GM23338 (cell line): ENCODE measurements at regions not wholly inside any gene's neighbourhood (a gene's known extent, or its start where the extent isn't known, plus 50 kb on each side); places are given as distances from the start of the nearest gene placed in this dataset.

Experiments
- ATAC-seq: fragments of 200-7000 bp; cut with Tn5 transposase; 3 replicates; pipeline ENCODE4 v1.9.1; 2020
- DNase-seq: peaks from one replicate; pipeline ENCODE4 v3.0.0-alpha.2; 2015; ENCODE audit warnings: low spot score
- H2AFZ ChIP-seq: fragments of 200-600 bp; sonication (generic); 2 replicates; pipeline ENCODE4 v1.8.0; 2016; ENCODE audit warnings: antibody characterized with exemption, mild to moderate bottlenecking, moderate library complexity
- H3F3A ChIP-seq: fragments of 200-600 bp; sonication (generic); replicated peaks from 2 replicates; pipeline ENCODE4 v1.8.0; 2017; ENCODE audit warnings: antibody characterized with exemption, mixed run types, low read depth
- H3K27ac ChIP-seq: fragments of 200-600 bp; sonication (generic); 2 replicates; pipeline ENCODE4 v1.6.1; 2016; ENCODE audit warnings: low read depth
- H3K27me3 ChIP-seq: fragments of 200-600 bp; sonication (generic); 2 replicates; pipeline ENCODE4 v1.8.0; 2016; ENCODE audit warnings: mild to moderate bottlenecking, mixed run types, moderate library complexity; ENCODE audit not compliant: insufficient read depth
- H3K36me3 ChIP-seq: fragments of 200-600 bp; sonication (generic); 2 replicates; pipeline ENCODE4 v1.8.0; 2016; ENCODE audit warnings: mild to moderate bottlenecking; ENCODE audit not compliant: insufficient read depth
- H3K4me1 ChIP-seq: fragments of 200-600 bp; sonication (generic); 2 replicates; pipeline ENCODE4 v1.8.0; 2016; ENCODE audit warnings: mild to moderate bottlenecking, moderate library complexity; ENCODE audit not compliant: insufficient read depth
- H3K4me2 ChIP-seq: fragments of 200-600 bp; sonication (generic); 2 replicates; pipeline ENCODE4 v1.7.1; 2017; ENCODE audit warnings: mixed run types
- H3K4me3 ChIP-seq: fragments of 200-600 bp; sonication (generic); 2 replicates; pipeline ENCODE4 v1.6.1; 2016; ENCODE audit warnings: mixed run types
- H3K79me2 ChIP-seq: fragments of 200-600 bp; sonication (generic); replicated peaks from 2 replicates; pipeline ENCODE4 v1.8.0; 2017; ENCODE audit warnings: mild to moderate bottlenecking; ENCODE audit not compliant: insufficient read depth
- H3K9me2 ChIP-seq: fragments of 200-600 bp; sonication (generic); 2 replicates; pipeline ENCODE4 v1.8.0; 2017; ENCODE audit not compliant: insufficient read depth
- H4K20me1 ChIP-seq: fragments of 200-600 bp; sonication (generic); replicated peaks from 2 replicates; pipeline ENCODE4 v1.8.0; 2017; ENCODE audit warnings: mild to moderate bottlenecking; ENCODE audit not compliant: insufficient read depth
- H3K27ac Mint-ChIP-seq: 2 replicates; pipeline ENCODE4 v1.8.0; 2020; ENCODE audit warnings: inconsistent platforms, mild to moderate bottlenecking, moderate library complexity, mixed read lengths
- H3K27me3 Mint-ChIP-seq: 3 replicates; pipeline ENCODE4 v1.8.0; 2022; ENCODE audit warnings: low read depth, mild to moderate bottlenecking, moderate library complexity, mixed read lengths, inconsistent platforms; ENCODE audit not compliant: insufficient read depth, poor library complexity
- H3K36me3 Mint-ChIP-seq: 3 replicates; pipeline ENCODE4 v1.8.0; 2021; ENCODE audit warnings: low read depth, mild to moderate bottlenecking, inconsistent platforms, moderate library complexity, mixed read lengths
- H3K4me1 Mint-ChIP-seq: 3 replicates; pipeline ENCODE4 v1.8.0; 2020; ENCODE audit warnings: mild to moderate bottlenecking, inconsistent platforms, mixed read lengths
- H3K4me3 Mint-ChIP-seq: 3 replicates; pipeline ENCODE4 v1.8.0; 2021; ENCODE audit warnings: moderate library complexity, mild to moderate bottlenecking, inconsistent platforms, mixed read lengths
- H3K9me3 Mint-ChIP-seq: 3 replicates; pipeline ENCODE4 v1.8.0; 2020; ENCODE audit warnings: moderate library complexity, mild to moderate bottlenecking, inconsistent platforms, mixed read lengths
- ETS1 ChIP-seq: IDR thresholded peaks from 2 replicates; pipeline ENCODE4 v1.6.1; 2016; ENCODE audit warnings: antibody characterized with exemption
- EZH2 ChIP-seq: fragments of 200-600 bp; sonication (generic); IDR thresholded peaks from one replicate; pipeline ENCODE4 v1.8.0; 2017; ENCODE audit warnings: antibody characterized with exemption, mild to moderate bottlenecking, low read depth; ENCODE audit not compliant: unreplicated experiment
- POLR2AphosphoS5 ChIP-seq: IDR thresholded peaks from 2 replicates; pipeline ENCODE4 v1.6.1; 2016; ENCODE audit warnings: antibody characterized with exemption, low read depth
- REST ChIP-seq: IDR thresholded peaks from one replicate; pipeline ENCODE4 v1.6.1; 2018; ENCODE audit warnings: antibody characterized with exemption; ENCODE audit not compliant: unreplicated experiment
- STAT1 ChIP-seq: IDR thresholded peaks from one replicate; pipeline ENCODE4 v1.6.1; 2016; ENCODE audit warnings: antibody characterized with exemption; ENCODE audit not compliant: unreplicated experiment
- ZNF114 ChIP-seq: fragments of 250-450 bp; sonication (Bioruptor Pico); IDR thresholded peaks from 2 replicates; pipeline ENCODE4 v1.5.0; 2020; ENCODE audit warnings: mild to moderate bottlenecking, moderate library complexity
- TF ChIP-seq, protein P1 (sequence below): fragments of 250-450 bp; sonication (Bioruptor Pico); IDR thresholded peaks from 2 replicates; pipeline ENCODE4 v1.5.0; 2020; ENCODE audit warnings: mild to moderate bottlenecking, moderate library complexity

DNA sequence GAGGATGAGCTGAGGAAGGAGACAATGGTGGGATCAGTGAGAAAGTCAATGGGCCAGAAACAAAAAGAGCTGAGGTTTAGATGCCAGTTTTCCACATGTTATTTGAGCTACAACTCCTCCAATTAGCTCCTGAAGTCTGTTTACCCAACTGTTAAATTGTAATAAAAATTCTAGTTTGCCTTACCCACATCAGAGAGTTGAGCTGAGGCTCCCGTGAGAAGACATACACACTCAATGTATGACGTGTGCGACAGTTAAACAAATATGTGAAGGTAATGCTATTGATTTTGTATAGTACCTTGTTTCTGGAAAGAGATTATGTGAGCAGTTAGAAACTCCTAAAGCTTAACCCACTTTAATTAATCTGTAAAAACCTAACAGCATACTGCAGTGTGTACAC is 318.1 kb upstream of the GRM7 start:
- H3K4me3 ChIP-seq, result no peak overlapping the region
- H3K27me3 ChIP-seq, result no peaks in the 10 kb centered on the region
- H3K4me1 Mint-ChIP-seq, result no peaks in the 10 kb centered on the region; the same call in 2 of the 3 replicates
- no peak overlapping the region for H3K4me3 Mint-ChIP-seq
- H3K4me2 ChIP-seq, result no peak overlapping the region
- H3K9me2 ChIP-seq, result no peaks in the 10 kb centered on the region
- DNase-seq (no peak), ATAC-seq (no peak)
- H2AFZ ChIP-seq, result no peak overlapping the region
- H3K79me2 ChIP-seq, result no peaks in the 10 kb centered on the region
- peaks cover 63% of the 10 kb centered on the region for H3K36me3 Mint-ChIP-seq
- H3K9me3 Mint-ChIP-seq, result peaks cover 81% of the 10 kb centered on the region
- H3K36me3 ChIP-seq, result peaks cover 5% of the 10 kb centered on the region; the same call in 1 of the 2 replicates
- TF ChIP-seq EZH2, result no peak
- no peak for TF ChIP-seq STAT1
- TF ChIP-seq POLR2AphosphoS5, result no peak
- no peak for TF ChIP-seq ZNF114
- TF ChIP-seq, protein P1, sequence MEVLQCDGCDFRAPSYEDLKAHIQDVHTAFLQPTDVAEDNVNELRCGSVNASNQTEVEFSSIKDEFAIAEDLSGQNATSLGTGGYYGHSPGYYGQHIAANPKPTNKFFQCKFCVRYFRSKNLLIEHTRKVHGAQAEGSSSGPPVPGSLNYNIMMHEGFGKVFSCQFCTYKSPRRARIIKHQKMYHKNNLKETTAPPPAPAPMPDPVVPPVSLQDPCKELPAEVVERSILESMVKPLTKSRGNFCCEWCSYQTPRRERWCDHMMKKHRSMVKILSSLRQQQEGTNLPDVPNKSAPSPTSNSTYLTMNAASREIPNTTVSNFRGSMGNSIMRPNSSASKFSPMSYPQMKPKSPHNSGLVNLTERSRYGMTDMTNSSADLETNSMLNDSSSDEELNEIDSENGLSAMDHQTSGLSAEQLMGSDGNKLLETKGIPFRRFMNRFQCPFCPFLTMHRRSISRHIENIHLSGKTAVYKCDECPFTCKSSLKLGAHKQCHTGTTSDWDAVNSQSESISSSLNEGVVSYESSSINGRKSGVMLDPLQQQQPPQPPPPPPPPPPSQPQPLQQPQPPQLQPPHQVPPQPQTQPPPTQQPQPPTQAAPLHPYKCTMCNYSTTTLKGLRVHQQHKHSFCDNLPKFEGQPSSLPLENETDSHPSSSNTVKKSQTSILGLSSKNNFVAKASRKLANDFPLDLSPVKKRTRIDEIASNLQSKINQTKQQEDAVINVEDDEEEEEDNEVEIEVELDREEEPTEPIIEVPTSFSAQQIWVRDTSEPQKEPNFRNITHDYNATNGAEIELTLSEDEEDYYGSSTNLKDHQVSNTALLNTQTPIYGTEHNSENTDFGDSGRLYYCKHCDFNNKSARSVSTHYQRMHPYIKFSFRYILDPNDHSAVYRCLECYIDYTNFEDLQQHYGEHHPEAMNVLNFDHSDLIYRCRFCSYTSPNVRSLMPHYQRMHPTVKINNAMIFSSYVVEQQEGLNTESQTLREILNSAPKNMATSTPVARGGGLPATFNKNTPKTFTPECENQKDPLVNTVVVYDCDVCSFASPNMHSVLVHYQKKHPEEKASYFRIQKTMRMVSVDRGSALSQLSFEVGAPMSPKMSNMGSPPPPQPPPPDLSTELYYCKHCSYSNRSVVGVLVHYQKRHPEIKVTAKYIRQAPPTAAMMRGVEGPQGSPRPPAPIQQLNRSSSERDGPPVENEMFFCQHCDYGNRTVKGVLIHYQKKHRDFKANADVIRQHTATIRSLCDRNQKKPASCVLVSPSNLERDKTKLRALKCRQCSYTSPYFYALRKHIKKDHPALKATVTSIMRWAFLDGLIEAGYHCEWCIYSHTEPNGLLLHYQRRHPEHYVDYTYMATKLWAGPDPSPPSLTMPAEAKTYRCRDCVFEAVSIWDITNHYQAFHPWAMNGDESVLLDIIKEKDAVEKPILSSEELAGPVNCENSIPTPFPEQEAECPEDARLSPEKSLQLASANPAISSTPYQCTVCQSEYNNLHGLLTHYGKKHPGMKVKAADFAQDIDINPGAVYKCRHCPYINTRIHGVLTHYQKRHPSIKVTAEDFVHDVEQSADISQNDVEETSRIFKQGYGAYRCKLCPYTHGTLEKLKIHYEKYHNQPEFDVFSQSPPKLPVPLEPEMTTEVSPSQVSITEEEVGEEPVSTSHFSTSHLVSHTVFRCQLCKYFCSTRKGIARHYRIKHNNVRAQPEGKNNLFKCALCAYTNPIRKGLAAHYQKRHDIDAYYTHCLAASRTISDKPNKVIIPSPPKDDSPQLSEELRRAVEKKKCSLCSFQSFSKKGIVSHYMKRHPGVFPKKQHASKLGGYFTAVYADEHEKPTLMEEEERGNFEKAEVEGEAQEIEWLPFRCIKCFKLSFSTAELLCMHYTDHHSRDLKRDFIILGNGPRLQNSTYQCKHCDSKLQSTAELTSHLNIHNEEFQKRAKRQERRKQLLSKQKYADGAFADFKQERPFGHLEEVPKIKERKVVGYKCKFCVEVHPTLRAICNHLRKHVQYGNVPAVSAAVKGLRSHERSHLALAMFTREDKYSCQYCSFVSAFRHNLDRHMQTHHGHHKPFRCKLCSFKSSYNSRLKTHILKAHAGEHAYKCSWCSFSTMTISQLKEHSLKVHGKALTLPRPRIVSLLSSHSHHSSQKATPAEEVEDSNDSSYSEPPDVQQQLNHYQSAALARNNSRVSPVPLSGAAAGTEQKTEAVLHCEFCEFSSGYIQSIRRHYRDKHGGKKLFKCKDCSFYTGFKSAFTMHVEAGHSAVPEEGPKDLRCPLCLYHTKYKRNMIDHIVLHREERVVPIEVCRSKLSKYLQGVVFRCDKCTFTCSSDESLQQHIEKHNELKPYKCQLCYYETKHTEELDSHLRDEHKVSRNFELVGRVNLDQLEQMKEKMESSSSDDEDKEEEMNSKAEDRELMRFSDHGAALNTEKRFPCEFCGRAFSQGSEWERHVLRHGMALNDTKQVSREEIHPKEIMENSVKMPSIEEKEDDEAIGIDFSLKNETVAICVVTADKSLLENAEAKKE (CRISPR knock-in tag), result no peak
- TF ChIP-seq ETS1, result no peak
- no peak for TF ChIP-seq REST
- no peak overlapping the region for H3K27ac ChIP-seq
- H3K27ac Mint-ChIP-seq, result no peak overlapping the region
- H3K27me3 Mint-ChIP-seq, result peaks cover 2% of the 10 kb centered on the region
- H3K4me1 ChIP-seq, result no peaks in the 10 kb centered on the region
- no peaks in the 10 kb centered on the region for H3F3A ChIP-seq
- H4K20me1 ChIP-seq, result no peaks in the 10 kb centered on the region
